ENCODE measurements at regions not wholly inside any gene's neighbourhood (a gene's known extent, or its start where the extent isn't known, plus 50 kb on each side); places are given as distances from the start of the nearest gene placed in this dataset.

DNA sequence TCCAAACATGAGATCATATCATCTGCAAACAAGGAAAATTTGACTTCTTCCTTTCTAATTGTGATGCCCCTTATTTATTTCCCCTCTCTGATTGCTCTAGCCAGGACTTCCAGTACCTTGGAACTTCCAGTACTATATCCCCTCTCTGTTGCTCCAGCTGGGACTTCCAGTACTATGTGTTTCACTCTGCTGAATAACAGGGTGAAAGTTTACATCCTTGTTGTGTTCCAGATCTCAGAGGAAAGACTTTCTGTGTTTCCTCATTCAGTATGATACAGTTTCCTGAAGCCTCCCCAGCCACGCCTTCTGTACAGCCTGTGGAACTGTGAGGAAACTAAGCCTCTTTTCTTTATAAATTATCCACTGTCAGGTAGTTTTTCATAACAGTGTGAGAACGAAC, 381.3 kb upstream of the FAM47C start:
- TF ChIP-seq, protein P1, sequence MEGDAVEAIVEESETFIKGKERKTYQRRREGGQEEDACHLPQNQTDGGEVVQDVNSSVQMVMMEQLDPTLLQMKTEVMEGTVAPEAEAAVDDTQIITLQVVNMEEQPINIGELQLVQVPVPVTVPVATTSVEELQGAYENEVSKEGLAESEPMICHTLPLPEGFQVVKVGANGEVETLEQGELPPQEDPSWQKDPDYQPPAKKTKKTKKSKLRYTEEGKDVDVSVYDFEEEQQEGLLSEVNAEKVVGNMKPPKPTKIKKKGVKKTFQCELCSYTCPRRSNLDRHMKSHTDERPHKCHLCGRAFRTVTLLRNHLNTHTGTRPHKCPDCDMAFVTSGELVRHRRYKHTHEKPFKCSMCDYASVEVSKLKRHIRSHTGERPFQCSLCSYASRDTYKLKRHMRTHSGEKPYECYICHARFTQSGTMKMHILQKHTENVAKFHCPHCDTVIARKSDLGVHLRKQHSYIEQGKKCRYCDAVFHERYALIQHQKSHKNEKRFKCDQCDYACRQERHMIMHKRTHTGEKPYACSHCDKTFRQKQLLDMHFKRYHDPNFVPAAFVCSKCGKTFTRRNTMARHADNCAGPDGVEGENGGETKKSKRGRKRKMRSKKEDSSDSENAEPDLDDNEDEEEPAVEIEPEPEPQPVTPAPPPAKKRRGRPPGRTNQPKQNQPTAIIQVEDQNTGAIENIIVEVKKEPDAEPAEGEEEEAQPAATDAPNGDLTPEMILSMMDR (IDR thresholded peaks at IDR 0.05; ENCODE audit: insufficient read depth, low read length, poor library complexity, severe bottlenecking): no peak
- TF ChIP-seq EZH2phosphoT487 (conservative IDR thresholded peaks at IDR 0.05; ENCODE audit: low read length): no peak
- Histone ChIP-seq H3K4me3 (ENCODE audit: insufficient read depth, low read length, poor library complexity, severe bottlenecking) (no peak overlapping the region), H3K4me2 (ENCODE audit: low read depth, low read length, poor library complexity, severe bottlenecking) (no peak overlapping the region), H3K9ac (ENCODE audit: low read length) (no peak overlapping the region), H3F3A (ENCODE audit: insufficient read depth) (no peaks in the 10 kb centered on the region), H3K9me3 (ENCODE audit: insufficient read depth, low read length) (no peaks in the 10 kb centered on the region), H3K36me3 (ENCODE audit: low read length) (no peaks in the 10 kb centered on the region), H4K20me1 (ENCODE audit: low read depth, low read length) (no peaks in the 10 kb centered on the region), H3K9me2 (replicated peaks; ENCODE audit: insufficient read depth, low read length) (no peaks in the 10 kb centered on the region), H3K27me3 (ENCODE audit: low read length) (no peaks in the 10 kb centered on the region), H2AFZ (ENCODE audit: low read depth, low read length, severe bottlenecking) (no peak overlapping the region), H3K79me2 (ENCODE audit: insufficient read depth, low read length) (no peaks in the 10 kb centered on the region), H3K27ac (ENCODE audit: low read depth, low read length) (no peak overlapping the region)

DNA sequence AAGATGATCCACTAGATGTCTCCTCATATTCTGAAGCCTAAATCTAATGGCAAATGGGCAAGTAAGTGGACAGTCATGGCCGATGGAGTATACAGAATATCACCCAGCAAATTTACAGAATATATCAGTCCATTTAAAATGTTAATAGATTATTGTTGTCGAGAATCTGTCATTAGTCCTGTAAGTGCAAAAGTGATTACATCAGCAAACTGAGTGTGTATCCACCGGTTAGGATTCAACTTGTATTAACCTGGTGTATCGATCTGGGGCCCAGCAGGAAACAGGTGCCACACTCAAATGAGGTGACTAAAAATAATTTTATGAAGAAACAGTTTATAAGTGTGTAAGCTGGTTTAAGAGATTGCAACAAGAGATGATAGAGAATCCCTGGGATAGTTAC, 367.9 kb upstream of the FAM47C start:
- TF ChIP-seq, protein P1 (IDR thresholded peaks at IDR 0.05; ENCODE audit: insufficient read depth, low read length, poor library complexity, severe bottlenecking): no peak
- no peak for TF ChIP-seq EZH2phosphoT487 (conservative IDR thresholded peaks at IDR 0.05; ENCODE audit: low read length)
- H3K27me3 ChIP-seq (ENCODE audit: low read length): no peaks in the 10 kb centered on the region
- H4K20me1 ChIP-seq (ENCODE audit: low read depth, low read length): no peaks in the 10 kb centered on the region
- H3F3A ChIP-seq (ENCODE audit: insufficient read depth): no peaks in the 10 kb centered on the region
- H3K9ac ChIP-seq (ENCODE audit: low read length): no peak overlapping the region
- H3K4me3 ChIP-seq (ENCODE audit: insufficient read depth, low read length, poor library complexity, severe bottlenecking): no peak overlapping the region
- H2AFZ ChIP-seq (ENCODE audit: low read depth, low read length, severe bottlenecking): no peak overlapping the region
- no peaks in the 10 kb centered on the region for H3K9me2 ChIP-seq (replicated peaks; ENCODE audit: insufficient read depth, low read length)
- H3K36me3 ChIP-seq (ENCODE audit: low read length): no peaks in the 10 kb centered on the region
- no peaks in the 10 kb centered on the region for H3K79me2 ChIP-seq (ENCODE audit: insufficient read depth, low read length)
- H3K4me2 ChIP-seq (ENCODE audit: low read depth, low read length, poor library complexity, severe bottlenecking): no peak overlapping the region
- H3K9me3 ChIP-seq (ENCODE audit: insufficient read depth, low read length): no peaks in the 10 kb centered on the region
- H3K27ac ChIP-seq (ENCODE audit: low read depth, low read length): no peak overlapping the region

DNA sequence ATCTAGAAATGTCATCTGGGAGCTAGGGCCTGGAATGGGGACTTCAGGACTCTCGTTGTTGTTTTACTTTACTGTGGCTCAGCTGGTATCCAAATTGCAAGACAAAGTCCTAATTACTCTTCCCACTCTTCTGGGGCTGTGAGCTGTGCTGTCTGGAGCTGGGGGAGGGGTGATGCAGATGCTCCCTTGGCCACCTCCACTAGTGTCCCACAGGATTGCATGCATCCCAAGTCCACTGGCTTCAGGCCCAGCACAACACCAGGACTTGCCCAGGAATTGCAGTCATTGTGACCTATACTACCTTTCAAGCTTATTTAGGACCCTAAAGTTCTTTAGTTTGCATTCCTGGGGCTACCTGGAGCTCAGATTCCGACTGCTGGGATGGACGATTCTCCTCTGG, 366.1 kb upstream of the FAM47C start:
- H2AFZ ChIP-seq (ENCODE audit: low read depth, low read length, severe bottlenecking): no peak overlapping the region
- no peaks in the 10 kb centered on the region for H3K9me3 ChIP-seq (ENCODE audit: insufficient read depth, low read length)
- no peaks in the 10 kb centered on the region for H3K79me2 ChIP-seq (ENCODE audit: insufficient read depth, low read length)
- H3K27ac ChIP-seq (ENCODE audit: low read depth, low read length): no peak overlapping the region
- no peaks in the 10 kb centered on the region for H3K9me2 ChIP-seq (replicated peaks; ENCODE audit: insufficient read depth, low read length)
- H3K27me3 ChIP-seq (ENCODE audit: low read length): no peaks in the 10 kb centered on the region
- TF ChIP-seq, protein P1 (IDR thresholded peaks at IDR 0.05; ENCODE audit: insufficient read depth, low read length, poor library complexity, severe bottlenecking): no peak
- no peak for TF ChIP-seq EZH2phosphoT487 (conservative IDR thresholded peaks at IDR 0.05; ENCODE audit: low read length)
- no peak overlapping the region for H3K4me2 ChIP-seq (ENCODE audit: low read depth, low read length, poor library complexity, severe bottlenecking)
- H3K9ac ChIP-seq (ENCODE audit: low read length): no peak overlapping the region
- H3K36me3 ChIP-seq (ENCODE audit: low read length): no peaks in the 10 kb centered on the region
- H4K20me1 ChIP-seq (ENCODE audit: low read depth, low read length): no peaks in the 10 kb centered on the region
- no peaks in the 10 kb centered on the region for H3F3A ChIP-seq (ENCODE audit: insufficient read depth)
- H3K4me3 ChIP-seq (ENCODE audit: insufficient read depth, low read length, poor library complexity, severe bottlenecking): no peak overlapping the region

Measured in SU-DHL-6 (cell line).